Calu3 (cell line): ENCODE measurements at regions not wholly inside any gene's neighbourhood (a gene's known extent, or its start where the extent isn't known, plus 50 kb on each side); places are given as distances from the start of the nearest gene placed in this dataset.
"Not testable (repeated sequence)": the region's sequence is repeated elsewhere in the genome, so short reads cannot be mapped to it uniquely, and the experiment has no call there.

Experiments
- BruUV-seq: library from RNA; stranded (reverse); fragments of 400-500 nt; replicated peaks from 2 replicates; lab custom pipeline; 2021; lab: Mats Ljungman, UMichigan
- CTCF ChIA-PET: fragments of 300-600 bp; sonication (Branson Sonifier 250); formaldehyde crosslinking; loops from one replicate; lab custom pipeline; 2022; ENCODE audit warnings: antibody characterized with exemption; lab: Charles Lee
- DNase-seq: peaks from one replicate; pipeline ENCODE4 v3.0.0; 2022
- H3K27ac Mint-ChIP-seq: one replicate; pipeline ENCODE4 v1.8.0; 2022; ENCODE audit warnings: mixed read lengths; ENCODE audit not compliant: unreplicated experiment
- H3K27me3 Mint-ChIP-seq: one replicate; pipeline ENCODE4 v1.8.0; 2022; ENCODE audit warnings: mixed read lengths; ENCODE audit not compliant: unreplicated experiment
- H3K36me3 Mint-ChIP-seq: one replicate; pipeline ENCODE4 v1.8.0; 2022; ENCODE audit warnings: mild to moderate bottlenecking, moderate library complexity, mixed read lengths; ENCODE audit not compliant: insufficient read depth, unreplicated experiment
- H3K4me1 Mint-ChIP-seq: one replicate; pipeline ENCODE4 v1.8.0; 2022; ENCODE audit warnings: mild to moderate bottlenecking, low read depth, mixed read lengths; ENCODE audit not compliant: unreplicated experiment
- H3K4me3 Mint-ChIP-seq: one replicate; pipeline ENCODE4 v1.8.0; 2022; ENCODE audit warnings: mild to moderate bottlenecking, low read depth, moderate library complexity, mixed read lengths; ENCODE audit not compliant: unreplicated experiment
- H3K9me3 Mint-ChIP-seq: one replicate; pipeline ENCODE4 v1.8.0; 2022; ENCODE audit warnings: low read depth, mixed read lengths; ENCODE audit not compliant: unreplicated experiment
- intact Hi-C: fragments of 100-400 bp; cut with micrococcal nuclease; formaldehyde crosslinking; loops from one replicate; pipeline ENCODE4 v1.10.0; 2022; ENCODE audit not compliant: unreplicated experiment
- TF ChIP-seq, protein P1 (sequence below): fragments of 200-600 bp; IDR thresholded peaks from one replicate; pipeline ENCODE4 v1.8.0; 2022; ENCODE audit warnings: antibody characterized with exemption; ENCODE audit not compliant: unreplicated experiment

DNA sequence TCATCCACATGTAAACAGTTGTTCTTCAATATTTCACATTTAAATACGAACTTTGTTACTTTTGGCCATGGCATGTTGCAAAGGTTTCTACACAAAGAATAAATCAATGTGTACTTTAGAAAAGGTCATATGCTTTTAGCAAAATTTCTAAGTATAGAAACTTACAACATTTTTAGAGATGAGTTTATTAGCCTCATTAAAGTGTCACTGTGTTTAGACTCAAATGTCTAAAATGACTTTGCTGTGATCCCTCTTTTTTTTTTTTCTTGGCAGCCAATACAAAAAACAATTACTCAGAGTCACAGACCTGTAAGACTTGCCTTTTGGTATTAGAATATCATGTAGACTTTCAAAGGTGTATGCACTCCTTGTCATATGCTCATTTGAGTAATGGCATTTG is 349.3 kb upstream of the KIAA1217 start:
- Mint-ChIP-seq H3K9me3 (peaks cover 7% of the 10 kb centered on the region), H3K4me1 (no peaks in the 10 kb centered on the region), H3K36me3 (no peaks in the 10 kb centered on the region), H3K4me3 (no peak overlapping the region), H3K27me3 (no peaks in the 10 kb centered on the region), H3K27ac (no peak overlapping the region)
- BruUV-seq, result no TSS peak
- no peak for DNase-seq
- CTCF ChIA-PET, result no interaction called here
- TF ChIP-seq, protein P1, sequence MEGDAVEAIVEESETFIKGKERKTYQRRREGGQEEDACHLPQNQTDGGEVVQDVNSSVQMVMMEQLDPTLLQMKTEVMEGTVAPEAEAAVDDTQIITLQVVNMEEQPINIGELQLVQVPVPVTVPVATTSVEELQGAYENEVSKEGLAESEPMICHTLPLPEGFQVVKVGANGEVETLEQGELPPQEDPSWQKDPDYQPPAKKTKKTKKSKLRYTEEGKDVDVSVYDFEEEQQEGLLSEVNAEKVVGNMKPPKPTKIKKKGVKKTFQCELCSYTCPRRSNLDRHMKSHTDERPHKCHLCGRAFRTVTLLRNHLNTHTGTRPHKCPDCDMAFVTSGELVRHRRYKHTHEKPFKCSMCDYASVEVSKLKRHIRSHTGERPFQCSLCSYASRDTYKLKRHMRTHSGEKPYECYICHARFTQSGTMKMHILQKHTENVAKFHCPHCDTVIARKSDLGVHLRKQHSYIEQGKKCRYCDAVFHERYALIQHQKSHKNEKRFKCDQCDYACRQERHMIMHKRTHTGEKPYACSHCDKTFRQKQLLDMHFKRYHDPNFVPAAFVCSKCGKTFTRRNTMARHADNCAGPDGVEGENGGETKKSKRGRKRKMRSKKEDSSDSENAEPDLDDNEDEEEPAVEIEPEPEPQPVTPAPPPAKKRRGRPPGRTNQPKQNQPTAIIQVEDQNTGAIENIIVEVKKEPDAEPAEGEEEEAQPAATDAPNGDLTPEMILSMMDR, result no peak
- intact Hi-C loops, result no loop called here

DNA sequence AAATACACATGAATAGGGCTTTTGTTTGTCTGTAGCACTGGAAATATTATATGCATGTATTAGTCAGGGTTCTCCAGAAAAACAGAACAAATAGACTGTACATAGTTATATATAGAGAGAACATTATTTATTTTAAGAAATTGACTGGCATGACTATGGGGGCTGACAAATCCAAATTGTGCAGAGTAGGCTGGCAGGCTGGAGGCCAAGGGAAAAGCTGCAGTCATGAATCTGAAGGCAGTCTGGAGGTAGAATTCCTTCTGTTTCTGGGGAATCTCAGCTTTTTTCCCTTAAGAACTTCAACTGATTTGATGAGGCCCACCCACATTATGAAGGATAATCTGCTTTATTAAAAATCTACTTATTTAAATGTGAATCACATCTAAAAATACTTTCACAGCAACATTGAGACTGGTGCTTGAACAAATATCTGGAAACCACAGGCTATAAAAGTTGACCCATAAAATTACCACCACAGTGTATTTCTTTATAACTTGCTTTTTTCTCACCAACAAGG is 344.2 kb upstream of the KIAA1217 start:
- no peaks in the 10 kb centered on the region for H3K4me1 Mint-ChIP-seq
- intact Hi-C loops, result no loop called here
- H3K27ac Mint-ChIP-seq, result no peak overlapping the region
- no peak for DNase-seq
- no peaks in the 10 kb centered on the region for H3K27me3 Mint-ChIP-seq
- TF ChIP-seq, protein P1, result no peak
- H3K9me3 Mint-ChIP-seq, result no peaks in the 10 kb centered on the region
- no TSS peak for BruUV-seq
- no peaks in the 10 kb centered on the region for H3K36me3 Mint-ChIP-seq
- no peak overlapping the region for H3K4me3 Mint-ChIP-seq
- CTCF ChIA-PET, result no interaction called here

DNA sequence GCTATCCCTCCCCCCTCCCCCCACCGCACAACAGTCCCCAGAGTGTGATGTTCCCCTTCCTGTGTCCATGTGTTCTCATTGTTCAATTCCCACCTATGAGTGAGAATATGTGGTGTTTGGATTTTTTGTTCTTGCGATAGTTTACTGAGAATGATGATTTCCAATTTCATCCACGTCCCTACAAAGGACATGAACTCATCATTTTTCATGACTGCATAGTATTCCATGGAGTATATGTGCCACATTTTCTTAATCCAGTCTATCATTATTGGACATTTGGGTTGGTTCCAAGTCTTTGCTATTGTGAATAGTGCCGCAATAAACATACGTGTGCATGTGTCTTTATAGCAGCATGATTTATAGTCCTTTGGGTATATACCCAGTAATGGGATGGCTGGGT is 342.0 kb upstream of the KIAA1217 start:
- H3K9me3 Mint-ChIP-seq, H3K36me3 Mint-ChIP-seq, H3K27me3 Mint-ChIP-seq, H3K27ac Mint-ChIP-seq, DNase-seq, CTCF ChIA-PET, H3K4me1 Mint-ChIP-seq, H3K4me3 Mint-ChIP-seq, BruUV-seq, intact Hi-C loops: not testable (repeated sequence)

DNA sequence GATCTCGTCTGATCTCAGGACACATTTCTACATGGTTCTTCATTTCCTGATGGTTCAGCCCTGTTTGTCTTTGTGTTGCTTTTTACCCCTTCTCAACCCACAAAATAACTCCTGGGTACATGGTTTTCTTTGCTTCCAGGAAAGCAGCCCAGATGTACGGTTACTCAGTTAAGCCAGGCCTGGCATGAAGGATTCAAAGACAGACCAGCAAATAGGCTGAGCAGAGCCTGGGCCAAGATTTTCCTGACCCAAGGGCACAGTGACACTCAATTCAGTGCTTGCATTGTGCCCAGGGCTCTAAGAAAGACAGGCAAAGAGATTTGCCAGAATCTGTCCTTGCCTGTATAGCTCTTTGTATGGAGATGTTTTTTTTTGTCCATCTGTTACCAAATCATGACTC is 340.8 kb upstream of the KIAA1217 start:
- Mint-ChIP-seq H3K9me3 (no peaks in the 10 kb centered on the region), H3K27ac (no peak overlapping the region), H3K36me3 (no peaks in the 10 kb centered on the region), H3K27me3 (no peaks in the 10 kb centered on the region), H3K4me1 (no peaks in the 10 kb centered on the region), H3K4me3 (no peak overlapping the region)
- TF ChIP-seq, protein P1, result no peak
- CTCF ChIA-PET, result interaction anchor here (1.0 kb wide), 1 partner anchor 1862 kb away, joined by 3 read pairs; no protein-coding TSS in a partner anchor
- intact Hi-C loops, result no loop called here
- BruUV-seq, result no TSS peak
- DNase-seq, result no peak

DNA sequence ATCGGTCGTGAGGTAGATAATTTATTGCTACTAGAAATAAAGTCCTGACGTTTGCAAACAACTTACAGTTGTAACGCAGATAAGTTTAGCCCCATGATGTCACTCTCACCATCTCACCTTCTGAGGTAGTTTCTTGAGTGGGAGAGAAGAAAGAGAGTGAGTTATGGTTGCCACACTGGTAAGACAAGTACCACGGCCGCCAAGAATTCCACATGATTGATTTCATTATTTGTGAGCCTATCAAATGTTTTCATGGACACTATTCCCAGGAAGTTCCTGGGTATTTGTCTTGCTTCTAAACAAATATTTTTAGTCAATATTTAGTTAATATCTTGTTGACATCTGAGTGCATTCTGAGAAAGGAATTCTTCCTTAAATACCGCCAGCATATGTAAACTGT is 339.4 kb upstream of the KIAA1217 start:
- no peak for DNase-seq
- H3K36me3 Mint-ChIP-seq, result no peaks in the 10 kb centered on the region
- H3K27ac Mint-ChIP-seq, result no peak overlapping the region
- intact Hi-C loops, result no loop called here
- no peak overlapping the region for H3K4me3 Mint-ChIP-seq
- CTCF ChIA-PET, result no interaction called here
- no peaks in the 10 kb centered on the region for H3K4me1 Mint-ChIP-seq
- H3K9me3 Mint-ChIP-seq, result peaks cover 2% of the 10 kb centered on the region
- TF ChIP-seq, protein P1, result no peak
- no TSS peak for BruUV-seq
- no peaks in the 10 kb centered on the region for H3K27me3 Mint-ChIP-seq
